Activated CD8-positive, alpha-beta memory T cell treated with anti-CD3 and anti-CD28 coated beads, Interleukin-2, amount 50 U/mL, for 48 hours (primary cell): ENCODE measurements at regions not wholly inside any gene's neighbourhood (a gene's known extent, or its start where the extent isn't known, plus 50 kb on each side); places are given as distances from the start of the nearest gene placed in this dataset.

Experiments used
- DNase-seq: peaks from one replicate; pipeline ENCODE4 v3.0.0-alpha.2; 2020

DNA sequence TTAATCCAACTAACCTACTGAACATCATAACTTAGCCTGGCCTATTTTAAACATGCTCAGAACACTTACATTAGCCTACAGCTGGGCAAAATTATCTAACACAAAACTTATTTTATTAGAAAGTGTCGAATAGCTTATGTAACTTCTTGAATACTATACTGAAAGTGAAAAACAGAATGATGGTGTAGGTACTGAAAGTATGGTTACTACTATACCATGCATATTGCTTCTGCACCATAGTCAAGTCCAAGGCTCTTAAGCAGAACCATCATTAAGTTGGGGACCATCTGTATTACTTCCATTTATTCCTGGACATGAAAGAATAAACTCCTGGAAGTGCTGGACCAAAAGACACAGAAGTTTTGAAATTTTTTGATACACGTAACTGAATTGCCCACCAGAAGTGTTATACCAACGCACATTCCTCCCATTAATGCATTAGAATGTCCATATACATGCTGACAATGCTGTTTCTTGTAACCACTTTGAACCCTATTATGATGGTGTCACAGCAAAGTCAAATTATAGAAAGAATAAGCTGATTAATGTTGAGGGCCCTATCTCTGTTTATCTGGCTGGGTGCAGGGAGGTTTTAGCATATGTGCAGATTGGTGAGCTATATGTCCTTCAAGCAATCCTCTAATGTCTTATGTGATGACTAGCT, 375.7 kb downstream of the ACTL7B start:
- DNase-seq: no peak

DNA sequence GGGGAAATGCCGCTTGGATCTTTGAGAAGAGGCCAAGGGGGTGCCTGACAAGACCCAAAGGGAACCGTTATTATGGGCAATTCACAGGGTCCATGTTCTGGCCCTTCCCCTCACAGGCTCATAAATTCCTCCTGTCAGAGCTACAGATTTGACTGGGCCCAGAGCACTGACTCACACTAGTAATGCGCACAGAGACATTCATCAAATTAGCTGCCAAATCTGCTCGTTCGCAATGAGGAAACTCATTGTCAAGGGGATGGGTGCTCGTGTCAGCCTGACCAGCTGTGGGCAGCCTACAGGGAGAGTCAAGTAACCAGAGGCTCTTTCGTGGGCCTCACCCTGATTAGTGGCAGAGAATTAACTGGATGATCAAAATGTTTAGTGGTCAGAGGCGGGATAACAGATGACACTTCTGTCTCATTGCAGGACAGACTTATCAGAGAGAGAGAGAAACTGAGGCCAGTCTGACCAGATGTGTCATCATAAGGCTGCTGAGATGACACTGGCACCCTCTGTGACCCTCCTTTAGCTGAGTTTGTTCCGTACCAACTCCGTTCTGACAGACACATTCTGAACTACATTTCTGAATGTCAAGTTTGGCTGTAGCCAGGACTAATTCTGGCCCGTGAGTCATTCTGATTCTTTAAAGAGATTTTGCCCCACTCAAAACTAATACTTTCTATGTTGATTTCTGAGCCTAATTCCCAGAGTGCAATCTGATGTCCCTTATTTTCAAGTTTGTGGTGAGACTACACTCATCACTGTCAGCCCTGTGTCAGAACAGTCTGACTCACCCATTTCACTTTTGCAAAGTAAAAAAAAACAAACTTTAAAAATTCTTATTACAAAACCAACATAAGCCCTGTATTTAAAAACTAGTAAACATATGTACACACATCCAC, 377.1 kb downstream of the ACTL7B start:
- DNase-seq: no peak

DNA sequence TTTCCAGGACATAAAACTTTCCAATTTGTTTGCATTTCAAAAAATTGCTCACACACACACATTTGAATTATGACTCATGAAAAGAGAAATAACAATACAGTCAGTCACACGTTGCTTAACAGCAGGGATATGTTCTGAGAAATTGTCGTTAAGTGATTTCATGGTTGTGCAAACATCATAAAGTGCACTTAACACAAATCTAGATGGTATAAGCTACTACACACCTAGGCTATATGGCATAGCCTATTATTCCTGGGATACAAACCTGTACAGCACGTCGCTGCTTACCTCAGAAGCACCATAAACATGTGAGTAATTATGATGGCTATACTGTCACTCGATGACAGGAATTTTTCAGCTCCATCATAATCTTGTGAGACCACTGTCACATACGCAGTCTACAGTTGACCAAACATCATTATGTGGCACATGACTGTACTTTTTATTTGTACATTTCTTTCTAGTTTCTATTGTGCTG, 378.2 kb downstream of the ACTL7B start:
- DNase-seq: no peak

DNA sequence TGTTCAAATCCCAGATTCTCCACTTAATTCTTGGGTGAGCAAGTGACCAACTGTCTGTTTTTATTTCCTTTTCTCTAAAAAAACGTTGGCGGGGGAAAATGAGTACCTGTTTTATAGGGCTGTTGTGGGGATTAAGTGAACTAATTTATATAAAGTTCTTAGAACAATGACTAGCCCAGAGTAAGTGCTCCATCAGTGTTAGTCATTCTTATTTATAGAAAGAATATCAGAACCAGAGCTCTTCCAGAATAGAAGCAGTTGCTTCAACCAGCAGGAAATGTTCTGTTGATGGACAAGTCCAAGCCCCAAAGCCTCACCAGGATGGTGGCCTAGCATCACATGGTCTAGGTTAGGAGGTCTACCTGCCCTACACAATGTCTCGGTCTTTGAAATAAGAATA, 379.2 kb downstream of the ACTL7B start:
- no peak for DNase-seq

DNA sequence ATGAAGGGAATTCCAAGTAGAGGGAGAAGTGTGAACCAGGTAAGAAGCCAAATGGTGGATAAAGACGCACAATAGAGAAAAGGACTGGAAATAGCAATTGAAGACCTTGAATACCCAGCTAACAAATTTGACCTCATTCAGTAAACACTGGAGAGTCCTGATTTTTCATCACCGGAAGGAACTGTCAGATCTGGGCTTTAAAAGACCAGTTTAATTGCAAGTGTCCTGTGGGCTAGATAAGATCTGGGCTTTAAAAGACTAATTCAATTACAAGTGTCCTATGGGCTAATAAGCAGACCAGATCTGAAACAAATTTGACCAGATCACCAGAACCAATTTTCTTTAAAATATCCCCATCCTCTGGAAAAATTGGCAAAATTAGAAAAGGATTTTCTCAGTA, 380.0 kb downstream of the ACTL7B start:
- DNase-seq: no peak

DNA sequence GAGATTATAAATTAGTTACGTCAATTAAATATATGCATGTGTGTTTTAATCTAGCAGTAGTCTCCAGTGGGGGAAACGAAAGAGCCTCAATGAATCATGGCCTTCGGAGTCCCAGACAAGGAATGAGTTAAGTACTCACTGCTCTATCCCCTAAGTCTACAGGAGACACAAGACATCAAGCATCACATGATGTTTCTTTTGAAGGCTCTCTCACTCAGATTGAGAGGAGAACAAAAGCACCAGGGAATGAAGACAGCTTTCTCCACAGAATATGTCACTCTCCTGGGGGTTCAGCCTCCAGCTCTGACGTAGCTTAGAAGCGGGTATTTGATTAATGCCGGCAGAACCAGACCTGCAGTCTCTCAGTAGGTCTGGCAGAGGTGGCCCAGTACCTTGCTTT, 381.4 kb downstream of the ACTL7B start:
- no peak for DNase-seq

DNA sequence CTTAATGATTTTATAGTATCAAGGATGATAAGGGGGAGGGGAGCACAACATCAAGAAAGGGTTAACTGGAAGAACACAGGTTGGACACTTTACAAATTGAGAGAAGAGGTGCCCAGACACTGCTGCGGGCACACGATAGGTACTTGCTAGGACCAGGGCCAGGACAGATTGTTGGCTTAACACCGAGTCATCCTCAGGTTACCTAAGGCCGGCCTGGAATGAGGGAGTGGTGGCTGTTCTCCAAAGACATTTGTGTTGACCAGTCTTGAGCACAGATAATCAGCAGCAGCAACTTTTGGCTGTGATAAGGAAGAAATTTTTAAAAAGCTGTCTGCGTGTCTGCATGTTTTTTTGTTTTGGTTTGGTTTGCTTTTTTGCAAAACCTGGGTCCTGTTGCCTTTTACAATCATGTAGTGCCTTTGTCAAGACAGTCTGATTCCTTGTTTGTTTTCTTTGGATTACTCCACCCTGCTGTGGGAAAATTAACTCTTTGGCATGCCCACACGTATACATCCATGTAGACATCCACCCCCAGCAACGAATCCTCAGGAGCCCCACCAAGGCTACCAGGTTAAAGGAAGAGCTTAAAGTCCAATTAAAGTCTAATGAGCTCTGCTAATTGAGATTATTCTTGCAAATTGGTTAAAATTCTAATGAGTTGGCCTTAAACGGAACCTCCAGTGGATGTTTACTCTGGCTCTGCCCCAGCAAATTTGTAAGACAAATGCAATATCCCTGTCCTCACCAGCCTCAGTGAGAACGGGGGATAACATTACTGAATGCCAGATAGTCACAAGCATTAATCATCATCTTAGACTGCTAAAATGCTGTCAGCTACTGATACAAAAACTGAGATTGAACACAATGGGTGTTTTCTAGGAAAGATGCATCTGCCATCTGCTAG, 382.3 kb downstream of the ACTL7B start:
- no peak for DNase-seq

DNA sequence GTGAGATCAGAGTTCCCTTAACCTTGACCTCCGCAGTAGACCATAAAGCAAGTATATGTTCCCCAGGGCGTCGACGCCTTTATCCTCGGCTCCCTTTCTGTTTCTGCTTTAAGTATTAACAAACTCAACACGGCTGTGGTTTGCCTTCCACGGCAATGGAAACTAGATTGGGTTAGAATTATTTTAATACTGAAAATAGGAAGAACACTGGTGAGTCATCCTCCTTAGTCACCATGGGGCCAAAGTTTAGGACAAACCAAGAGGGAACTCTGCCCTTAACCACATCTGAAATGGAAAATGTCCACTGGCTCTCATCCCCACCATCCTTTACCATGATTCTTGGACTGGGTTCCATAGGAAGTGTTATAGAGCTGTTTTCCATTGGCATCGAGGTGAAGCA, 386.1 kb downstream of the ACTL7B start:
- DNase-seq: no peak

DNA sequence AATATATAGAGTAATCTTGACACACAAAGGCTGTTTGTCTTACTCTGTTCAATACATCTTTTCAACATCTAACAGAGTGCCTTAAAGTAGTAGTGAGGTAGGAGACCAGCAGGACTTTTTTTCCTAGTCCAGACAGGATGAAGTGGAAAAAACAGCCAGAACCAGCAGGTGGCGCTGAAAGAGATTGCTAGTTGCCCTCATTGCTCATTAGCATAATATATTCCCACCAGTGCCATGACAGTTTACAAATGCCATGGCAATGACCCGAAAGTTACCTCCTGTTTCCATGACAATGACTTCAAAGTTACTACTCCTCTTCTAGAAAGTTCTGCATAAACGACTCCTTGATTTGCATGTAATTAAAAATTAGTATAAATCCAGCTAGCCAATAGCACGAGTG, 387.4 kb downstream of the ACTL7B start:
- peak; percentile 59 for DNase-seq

DNA sequence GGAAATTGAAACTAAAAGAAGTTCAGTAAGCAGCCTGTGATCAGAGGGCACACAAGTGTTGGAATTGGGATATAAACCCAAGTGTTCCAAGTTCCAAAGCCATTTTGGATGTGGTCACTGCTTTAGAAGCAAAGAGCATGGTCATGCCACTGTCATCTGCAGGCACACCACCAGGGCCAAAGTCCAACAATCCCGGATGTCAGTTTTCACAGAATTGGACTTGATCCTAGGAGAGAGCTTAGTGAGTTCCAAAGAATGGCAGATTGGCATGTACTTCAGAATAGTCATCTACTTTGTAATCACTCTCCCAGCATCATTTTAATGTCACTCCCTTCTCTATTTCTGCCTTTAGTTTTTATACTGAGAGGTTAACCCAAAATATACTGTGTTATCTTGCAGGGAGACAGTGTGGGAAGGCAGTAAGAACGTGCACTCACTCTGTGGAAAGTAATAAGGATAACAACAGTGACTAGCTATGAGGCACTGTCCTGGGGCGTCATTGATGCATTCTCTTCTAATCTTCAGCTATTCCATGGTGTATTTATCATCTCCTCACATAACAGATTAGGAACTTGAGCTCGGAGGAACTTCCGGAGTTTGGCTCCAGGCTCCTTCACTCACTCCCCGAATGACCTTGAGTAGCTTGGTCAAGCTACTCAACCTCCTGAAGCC, 388.0 kb downstream of the ACTL7B start:
- DNase-seq: no peak

DNA sequence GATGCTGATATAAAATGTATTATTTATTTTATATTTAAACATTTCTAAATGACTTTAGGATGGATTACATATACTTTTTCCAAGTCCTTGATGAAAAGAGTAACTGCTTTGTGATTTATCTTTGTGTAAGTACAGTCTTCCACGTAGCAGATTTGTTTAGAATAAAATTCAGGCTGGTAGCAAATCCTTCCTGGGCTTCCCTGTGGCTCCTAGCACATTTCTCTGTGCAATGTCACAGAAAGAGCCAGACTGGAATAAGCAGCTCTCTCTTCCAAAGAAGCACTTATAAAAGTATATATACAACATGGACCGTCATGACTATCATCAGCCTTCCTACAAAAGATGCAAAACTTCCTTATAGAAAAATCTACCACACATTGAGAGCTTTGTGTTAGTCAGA, 388.6 kb downstream of the ACTL7B start:
- DNase-seq: no peak

DNA sequence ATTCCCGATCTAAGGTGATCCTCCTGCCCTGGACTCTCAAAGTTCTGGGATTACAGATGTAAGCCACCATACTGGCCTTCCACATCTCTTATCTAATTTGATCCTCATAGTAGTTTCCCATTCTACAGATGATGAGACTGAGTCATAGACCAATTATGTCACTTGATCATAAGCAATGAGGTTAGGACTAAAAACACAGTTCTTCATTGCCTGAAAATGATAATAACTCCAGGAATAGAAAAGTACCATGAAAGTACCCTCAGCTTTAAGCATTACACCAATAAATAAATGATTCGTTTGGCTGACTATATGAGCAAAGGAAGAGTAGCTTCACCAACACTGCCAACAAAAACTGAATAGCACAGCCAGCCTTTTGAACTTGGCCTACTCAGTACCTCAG, 389.5 kb downstream of the ACTL7B start:
- DNase-seq: no peak

DNA sequence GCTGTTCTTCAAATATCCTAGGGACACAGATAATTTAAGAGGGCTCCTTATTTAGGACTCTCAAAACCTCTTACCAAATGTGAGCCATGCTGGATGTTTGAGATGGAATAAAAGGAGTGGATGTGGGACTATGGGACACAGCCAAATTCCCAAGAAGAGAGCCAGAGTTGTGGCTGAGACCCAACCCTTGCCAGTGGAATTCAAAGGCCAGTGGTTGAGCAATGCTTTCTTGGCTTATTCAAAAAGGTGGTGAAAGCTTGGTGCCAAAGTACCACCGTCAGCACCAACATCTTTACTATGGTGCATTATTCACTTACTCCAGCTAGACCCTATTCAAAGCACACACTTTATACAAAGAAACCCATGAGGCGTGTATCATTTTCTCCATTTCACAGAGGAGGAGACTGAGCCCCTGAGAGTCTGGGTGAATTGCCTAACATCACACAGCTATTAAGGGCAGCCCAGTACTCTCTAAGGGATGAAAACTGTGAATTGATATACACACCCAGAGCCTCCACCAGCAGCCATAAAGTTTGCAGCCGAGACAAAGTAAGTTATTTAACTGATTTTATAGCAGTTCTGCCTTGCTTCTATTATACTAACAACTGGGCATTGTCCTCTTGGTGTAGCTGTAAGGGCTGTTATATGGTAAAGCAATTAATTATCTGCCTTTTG, 391.7 kb downstream of the ACTL7B start:
- DNase-seq: no peak

DNA sequence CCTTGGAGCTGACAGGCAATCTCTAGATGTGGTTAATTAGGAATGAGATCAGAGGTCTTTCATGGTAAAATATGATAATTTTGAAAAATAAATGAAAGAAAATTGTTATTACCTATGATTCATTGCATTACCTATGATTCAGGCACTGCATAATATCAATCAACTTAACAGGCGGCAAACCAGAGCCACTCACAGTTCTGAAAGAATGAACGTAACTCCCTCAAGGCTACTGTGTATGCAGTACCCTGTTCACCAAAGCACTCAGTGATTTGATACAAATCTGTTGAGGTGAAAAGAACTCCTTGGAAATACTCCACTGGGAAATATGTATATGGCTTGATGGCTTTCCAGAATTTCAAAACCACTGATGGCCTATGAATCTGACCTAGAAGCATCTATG, 398.9 kb downstream of the ACTL7B start:
- no peak for DNase-seq

DNA sequence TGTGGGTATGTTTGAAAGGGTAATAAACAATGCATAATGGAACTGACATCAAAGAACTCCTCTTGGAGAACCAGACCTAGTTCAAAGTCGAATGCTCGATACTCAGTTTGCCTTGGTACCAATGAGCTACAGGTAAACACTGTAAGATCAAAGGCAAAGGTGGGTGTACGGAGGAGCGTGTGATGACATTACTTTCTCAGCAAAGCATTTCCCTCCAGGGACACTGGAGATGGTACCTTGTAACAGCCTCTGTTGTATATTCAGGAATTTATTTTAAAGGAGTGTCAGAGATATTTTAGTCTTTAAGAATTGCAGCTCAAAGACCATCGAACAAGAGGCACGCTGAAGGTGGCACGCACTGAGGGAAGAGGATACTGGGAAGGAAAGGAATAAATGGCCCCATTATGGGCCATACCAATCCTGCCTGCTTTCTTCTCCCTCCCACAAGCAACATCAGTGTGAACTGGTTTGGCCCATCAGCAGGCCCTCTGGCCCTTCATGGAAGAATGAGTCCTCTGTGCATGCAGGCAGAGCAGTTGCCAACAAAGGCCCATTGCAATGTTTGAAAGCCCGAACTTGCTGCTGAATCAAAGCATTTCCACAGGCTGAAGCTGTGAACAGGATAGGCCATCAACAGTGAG, 410.2 kb downstream of the ACTL7B start:
- no peak for DNase-seq

DNA sequence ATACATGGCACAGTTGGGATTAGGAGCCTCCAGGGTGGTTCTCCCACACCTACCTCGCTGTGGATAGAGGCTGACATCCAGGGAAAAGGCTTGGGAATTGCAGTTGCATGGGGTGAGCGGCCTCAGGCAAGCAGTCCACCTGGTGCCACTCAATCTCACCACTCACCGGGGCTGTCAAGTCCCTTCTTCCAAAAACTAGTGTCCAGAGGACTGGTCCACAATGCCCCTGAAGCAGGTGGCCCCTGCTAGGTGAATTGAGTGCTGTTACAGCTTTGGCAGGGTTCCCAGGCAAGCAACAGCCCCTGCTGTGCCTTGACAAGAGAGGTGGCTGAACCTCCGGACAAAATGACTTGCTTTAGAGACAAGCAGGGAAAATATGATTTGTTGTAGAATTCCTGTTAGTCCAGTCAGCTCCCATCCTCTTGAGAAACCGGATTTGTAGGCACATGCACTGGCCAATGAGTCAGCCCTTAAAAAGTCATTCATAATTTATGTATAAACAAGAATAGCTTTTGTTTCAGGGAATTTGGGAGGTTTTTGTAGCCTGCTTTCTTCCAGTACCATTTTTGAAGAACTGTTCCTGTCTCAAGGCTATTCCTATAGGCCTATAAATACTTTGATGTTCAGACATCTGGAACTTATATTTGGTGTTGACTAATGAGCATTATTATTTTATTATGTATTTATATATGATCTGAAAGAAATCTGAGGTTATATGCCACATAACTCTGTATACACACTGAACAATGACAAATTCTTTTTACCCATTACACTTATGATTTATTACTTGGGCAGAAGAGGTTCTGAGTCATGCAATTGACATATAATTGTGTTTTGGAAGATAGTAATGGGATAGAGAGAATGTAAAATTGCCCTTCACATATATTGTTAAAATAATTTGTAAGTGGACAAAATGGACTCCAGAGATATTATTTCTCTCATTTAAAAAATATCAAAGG, 411.1 kb downstream of the ACTL7B start:
- DNase-seq: no peak

DNA sequence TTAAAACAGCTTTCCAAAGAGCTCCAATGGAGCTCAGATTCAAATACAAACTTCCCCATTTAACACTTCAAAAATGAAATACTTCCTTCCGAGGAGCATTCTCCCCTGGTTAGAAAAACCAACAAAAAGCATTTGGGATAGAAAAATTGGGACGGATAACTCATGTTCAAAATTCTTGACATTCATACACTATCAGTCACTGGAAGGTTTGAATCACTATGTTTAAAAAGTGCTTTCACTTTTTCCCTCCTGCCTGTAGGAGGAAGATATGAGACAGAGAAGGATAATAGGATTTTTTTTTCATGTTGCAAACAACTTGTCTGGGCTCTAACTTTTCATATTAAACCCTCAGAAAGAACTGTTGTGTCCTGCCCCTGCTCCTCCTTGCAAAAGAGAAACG, 412.0 kb downstream of the ACTL7B start:
- no peak for DNase-seq

DNA sequence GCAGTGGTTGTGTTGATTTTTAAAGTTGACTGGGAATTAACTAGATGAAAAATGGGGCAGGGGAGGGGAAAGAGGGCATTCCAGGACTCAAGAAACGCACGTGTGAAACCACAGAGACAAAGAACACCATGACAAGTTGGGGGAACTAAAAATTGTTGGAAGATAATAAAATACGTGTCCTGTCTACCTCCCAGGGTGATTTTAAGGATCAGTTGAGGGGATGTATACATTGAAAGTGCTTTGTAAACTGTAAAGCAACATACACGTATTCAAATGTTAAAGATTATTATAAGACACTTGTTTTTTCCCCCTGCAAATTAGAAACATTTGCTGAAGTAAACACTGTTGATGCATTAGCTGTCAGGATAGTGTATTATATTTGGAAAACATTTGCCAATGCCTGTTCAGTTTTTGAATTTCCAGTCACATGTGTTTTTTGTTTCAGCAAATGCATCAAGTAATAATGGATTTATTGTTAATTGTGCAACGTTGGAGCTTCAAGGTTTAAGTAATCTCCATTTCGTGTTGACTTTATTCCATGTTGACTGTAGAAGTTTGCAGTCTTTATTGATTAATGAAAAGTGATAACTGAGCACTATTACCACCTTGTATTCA, 412.7 kb downstream of the ACTL7B start:
- no peak for DNase-seq

DNA sequence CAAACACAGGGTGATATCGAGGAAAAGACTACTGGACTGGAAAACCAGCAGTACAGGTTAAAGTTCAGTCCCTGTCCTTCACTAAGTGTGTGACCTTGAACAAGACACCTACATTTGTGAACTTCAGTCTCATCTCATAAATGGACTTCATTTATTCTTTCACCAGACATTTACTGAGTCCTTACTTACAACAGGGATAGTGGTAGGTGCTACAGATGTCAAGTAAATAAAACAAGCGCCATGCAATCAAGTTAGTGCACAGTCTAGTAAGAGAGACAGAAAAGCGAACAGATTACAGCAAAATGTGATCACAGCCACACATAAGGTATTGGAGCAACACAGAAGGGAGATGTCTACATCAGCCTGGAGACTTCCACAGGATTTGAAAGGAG, 413.2 kb downstream of the ACTL7B start:
- no peak for DNase-seq

DNA sequence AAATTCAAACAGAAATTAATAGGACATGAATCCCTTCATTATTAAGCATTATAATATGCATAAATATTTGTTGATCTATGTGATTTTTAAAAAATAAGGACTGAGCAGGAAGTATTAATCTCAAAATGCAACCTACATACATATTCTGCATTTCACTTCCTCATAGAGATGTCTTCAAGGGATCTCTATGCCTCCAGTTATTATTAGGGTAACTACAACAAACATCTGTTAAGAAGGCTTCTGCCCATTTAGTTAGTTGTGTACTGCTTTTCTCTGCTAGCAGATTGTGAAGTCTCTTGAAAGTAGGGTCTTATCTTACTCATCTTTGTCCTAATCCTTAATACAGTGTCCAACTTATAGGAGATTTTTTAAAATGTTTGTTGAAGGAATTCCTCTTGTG, 414.1 kb downstream of the ACTL7B start:
- DNase-seq: no peak
